Activated T-cell treated with anti-CD3 and anti-CD28 coated beads, Interleukin-2, amount 50 U/mL, for 1 hour (primary cell): ENCODE measurements at regions not wholly inside any gene's neighbourhood (a gene's known extent, or its start where the extent isn't known, plus 50 kb on each side); places are given as distances from the start of the nearest gene placed in this dataset.

Source experiments
- DNase-seq: peaks from one replicate; pipeline ENCODE4 v3.0.0-alpha.2; 2020

DNA sequence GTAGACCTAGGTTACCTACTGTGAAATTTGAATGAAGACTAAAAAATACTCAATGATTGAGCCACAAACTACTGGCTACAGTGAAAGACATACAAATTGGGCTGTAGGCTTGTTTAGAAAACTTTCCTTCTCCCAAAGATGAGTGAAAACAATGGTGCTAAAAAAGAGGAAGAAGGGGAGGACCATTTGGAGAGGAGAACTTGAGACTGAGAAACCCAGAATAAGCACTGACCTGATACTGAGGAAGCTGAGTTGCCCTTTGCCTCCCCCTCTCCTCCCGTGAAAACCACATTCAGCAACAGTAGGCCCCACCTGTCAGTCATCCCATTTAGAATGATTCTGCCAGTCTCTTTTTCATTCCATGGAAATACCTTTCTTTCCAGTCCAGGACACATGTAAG is 484.0 kb upstream of the TGFBR2 start:
- DNase-seq = no peak

DNA sequence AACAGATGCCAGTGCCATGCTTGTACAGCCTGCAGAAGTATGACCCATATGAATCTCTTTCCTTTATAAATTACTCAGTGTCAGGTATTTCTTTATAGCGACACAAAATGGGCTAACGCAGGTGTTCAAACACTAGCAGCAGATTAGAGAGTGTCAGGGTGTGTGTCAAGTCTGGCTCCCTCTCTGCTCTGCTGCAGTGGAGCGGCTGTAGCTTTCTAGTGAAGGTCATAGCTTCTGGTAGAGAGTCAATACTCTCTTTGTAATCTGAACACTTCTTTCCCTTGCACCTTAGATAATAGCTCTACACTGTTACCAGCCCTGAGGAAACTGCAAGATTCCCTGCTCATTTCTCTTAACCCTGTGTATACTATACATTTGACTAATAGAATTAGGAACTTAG is 483.2 kb upstream of the TGFBR2 start:
- DNase-seq = no peak

DNA sequence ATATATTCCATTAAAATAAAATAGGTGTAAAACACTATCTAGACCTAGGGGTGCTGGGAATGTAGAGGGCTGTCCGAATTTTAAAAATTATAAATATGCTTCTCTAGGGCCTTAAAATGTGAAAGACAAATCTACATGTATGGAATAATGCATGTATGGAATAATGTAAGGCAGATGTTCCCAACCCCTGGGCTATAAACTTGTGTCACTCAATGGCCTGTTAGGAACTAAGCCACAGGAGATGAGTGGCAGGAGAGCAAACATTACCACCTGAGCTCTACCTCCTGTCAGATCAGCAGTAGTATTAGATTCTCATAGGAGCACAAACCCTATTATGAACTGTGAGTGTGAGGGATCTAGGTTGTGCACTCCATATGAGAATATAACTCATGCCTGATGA is 482.6 kb upstream of the TGFBR2 start:
- no peak for DNase-seq

DNA sequence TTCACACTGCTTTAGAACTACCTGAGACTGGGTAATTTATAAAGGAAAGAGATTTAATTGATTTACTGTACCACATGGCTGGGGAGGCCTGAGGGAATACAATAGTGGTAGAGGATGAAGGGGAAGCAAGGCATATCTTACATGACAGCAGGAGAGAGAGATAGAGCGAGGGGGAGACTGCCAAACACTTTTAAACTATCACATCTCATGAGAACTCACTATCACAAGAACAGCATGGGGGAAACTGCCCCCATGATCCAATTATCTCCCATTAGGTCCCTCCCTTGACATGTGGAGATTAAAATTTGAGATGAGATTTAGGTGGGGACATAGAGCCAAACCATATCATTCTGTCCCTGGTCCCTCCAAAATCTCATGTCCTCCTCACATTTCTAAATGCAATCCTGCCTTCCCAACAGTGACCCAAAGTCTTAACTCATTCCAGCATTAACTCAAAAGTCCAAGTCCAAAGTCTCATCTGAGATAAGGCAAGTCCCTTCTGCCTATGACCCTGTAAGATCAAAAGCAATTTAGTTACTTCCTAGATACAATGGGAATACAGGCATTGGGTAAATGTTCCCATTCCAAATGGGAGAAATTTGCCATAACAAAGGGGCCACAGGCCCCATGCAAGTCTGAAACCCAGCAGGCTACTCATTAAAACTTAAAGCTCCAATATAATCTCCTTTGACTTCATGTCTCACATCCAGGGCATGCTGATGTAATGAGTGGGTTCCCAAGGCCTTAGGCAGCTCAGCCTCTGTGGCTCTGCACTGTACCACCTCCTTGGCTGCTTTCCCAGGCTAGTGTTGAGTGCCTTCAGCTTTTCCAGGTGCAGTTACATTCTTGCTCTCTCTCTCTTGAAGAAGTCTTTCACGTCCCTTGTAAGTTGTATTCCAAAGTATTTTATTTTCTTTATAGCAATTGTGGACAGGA is 481.7 kb upstream of the TGFBR2 start:
- DNase-seq = no peak

DNA sequence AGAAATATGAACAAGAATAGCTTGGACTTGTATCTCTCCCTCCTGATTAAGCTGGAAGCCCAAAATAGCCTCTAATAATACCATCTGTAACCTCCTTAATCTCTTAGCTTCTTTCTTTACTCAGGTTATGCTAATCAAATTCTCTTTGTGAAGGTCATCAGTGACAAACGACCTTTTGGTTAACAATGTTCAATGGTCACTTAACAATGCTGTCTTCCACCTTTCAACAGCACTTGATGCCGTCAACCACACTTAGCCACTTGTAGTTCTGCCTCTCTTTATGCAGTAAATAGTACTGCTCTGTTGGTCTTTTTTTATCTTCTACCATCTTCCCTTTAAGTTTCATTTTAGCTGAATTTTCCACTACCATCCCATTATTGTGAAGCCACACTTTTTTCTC is 476.6 kb upstream of the TGFBR2 start:
- no peak for DNase-seq

DNA sequence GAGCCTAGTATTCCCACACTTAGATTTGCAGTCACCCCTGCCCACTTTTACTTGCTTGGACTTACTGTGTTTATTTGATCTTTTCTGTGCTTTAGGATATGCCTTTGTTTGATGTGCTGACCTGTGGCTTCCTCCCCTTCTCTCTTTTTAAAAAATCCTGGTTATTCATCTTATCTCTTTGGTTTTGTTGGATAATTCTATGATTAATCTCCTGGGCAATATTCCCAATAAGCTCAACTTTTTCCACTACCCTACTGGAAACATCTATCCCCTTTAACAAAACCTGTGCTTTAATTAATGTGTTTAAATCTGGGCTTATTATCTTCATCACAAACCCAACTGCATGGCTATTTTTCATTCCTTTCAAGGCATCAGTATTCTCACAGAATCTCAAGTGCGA is 476.0 kb upstream of the TGFBR2 start:
- no peak for DNase-seq

DNA sequence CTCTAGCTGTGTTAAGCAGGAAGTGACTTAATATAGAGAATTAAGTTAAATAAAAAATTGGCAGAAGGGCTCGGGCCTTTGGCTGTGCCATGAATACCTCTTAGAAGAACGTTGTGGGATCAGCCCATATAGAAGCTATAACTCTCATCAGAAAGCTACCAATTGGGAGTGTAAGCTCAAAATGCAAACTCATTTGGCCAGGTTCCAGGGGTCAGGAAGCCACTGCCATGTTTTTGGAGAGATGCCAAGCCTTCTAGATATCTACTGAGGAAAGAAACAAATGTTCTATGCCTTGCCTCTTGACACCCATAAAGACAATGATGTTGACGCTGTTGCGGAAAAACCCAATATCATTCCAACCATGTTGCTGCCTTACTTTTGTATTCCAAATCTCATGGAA is 475.2 kb upstream of the TGFBR2 start:
- no peak for DNase-seq

DNA sequence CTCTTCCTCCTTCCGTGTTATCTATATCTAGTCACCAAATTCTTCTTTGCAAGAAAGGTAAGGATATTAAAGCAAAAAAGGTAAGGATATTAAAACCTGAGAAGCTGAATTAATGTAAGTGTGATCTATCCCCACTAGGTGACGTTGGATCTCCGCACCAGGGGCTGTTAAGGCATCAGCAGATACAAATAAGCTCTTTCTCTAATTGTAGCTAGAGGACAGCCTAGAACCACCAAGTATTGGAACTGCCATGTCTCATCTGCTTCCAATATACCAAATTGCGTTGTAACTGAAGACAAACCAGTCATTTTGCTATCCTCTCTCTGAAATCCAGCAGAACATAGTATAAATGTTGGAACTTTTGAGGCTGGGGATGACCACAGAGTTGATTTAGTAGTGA is 471.2 kb upstream of the TGFBR2 start:
- DNase-seq = no peak

DNA sequence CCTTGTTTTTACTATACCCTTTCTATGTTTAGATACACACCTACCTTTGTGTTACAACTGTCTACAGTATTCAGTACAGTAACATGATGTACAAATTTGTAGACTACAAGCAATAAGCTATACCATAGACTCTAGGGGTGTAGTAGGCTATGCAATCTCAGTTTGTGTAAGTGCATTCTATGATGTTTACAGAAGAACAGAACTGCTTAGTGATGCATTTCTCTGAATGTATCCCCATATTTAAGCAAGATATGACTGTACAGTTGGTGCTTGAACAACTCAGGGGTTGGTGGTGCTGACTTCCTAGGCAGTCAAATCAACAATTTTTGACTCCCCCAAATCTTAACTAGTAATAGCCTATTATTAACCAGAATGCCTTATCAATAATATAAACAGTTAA is 467.1 kb upstream of the TGFBR2 start:
- DNase-seq = no peak

DNA sequence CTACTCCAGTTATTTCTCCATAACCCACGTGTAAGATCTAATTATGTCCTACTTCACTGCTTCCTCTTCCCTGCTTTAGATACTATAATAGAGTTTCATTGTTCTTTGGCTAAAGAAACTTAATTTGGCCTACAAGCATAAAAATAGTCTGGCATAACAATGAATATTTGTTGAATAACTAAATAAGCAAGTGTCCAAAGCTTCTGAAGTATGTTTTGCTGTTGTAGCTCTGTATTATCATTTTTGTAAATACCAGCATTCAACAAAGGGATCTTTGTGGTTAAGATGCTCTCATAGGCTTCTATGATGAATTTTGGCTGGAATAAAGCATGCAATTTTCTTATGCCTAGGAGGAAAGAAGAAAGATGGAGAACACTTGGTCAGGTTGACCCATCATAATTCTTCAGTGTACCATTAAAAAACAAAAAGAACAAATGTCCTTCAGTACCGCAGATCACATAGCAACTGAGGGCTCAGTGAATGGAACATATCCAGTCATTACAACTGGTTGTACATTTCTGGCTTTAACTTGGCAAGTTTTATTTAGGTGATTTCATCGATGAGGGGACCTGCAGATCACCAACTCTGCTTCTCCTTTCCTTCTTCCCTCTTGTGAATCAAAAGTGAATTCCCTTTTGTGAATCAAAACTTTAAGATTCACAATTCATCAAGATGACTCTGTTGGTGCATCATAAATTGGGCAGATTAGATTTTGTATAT is 465.9 kb upstream of the TGFBR2 start:
- no peak for DNase-seq

DNA sequence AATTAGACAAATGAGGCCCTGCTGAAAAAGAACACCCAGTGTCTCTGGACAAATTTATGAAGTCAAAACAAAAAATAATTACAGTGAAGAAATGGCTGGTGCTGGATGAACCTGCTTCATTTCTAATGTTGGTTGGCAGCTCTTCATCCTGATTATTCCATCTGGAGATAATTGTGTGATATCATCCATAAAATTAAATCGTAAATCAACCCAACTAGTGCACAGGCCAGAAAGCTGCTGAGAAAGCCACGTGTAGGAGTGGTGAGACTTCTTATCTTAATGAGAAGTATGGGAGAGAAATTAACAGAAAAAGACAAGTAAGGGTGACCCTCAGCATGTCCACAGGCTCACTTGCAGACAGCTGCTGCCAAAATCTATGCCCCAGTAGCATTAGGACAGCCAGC is 465.2 kb upstream of the TGFBR2 start:
- DNase-seq = no peak

DNA sequence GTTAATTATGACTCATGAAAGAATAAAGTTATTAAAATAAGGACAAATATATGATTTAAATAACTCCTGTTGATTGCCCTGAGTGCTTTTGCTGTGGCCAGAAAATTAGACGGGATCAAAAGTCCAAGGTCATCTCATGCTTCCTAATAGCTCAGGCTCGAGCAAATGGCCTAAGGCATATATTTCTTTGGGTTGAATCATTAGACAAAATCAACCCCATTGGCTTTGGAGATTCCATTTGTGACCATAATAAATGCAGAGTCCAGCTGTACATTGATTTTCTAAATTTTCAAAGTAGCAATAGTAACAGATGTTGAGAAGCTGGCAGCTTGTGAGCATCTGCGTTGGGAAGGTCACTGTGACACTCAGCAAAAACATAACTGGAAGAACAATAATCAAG is 464.5 kb upstream of the TGFBR2 start:
- no peak for DNase-seq

DNA sequence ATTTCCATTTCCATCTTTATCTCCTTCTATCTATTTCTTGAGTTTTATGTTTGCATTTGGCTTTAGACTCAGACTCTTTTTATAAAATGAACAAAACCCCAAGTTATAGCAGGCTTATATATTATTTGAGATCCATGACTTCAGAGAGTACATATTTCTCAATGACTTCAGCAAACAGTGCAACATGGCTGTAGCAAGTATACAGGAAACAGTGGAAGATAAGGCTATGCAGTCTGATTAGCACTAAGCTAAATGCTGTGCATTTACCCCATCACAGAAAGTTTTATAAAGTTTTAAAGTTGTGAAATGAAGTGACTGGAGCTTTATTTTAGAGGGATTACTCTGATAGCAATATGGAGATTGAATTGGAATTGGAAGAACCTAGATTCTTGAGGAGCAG is 463.5 kb upstream of the TGFBR2 start:
- no peak for DNase-seq

DNA sequence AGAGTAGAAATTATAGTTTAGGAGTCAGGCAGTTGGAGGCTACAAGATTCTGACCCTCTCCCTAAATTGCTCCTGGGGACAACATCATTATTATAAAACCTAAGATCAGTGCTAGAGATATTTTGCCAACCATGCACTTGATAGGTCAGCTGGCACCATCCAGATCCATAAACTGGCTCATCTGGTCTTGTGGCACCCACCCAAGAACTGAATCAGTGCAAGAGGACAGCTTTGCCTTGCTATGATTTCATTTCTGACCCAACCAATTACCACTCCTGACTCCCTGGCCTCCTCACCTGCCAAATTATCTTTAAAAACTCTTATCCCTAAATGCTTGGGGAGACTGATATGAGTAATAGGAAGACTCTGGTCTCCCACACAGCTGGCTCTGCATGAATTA is 461.1 kb upstream of the TGFBR2 start:
- DNase-seq = no peak

DNA sequence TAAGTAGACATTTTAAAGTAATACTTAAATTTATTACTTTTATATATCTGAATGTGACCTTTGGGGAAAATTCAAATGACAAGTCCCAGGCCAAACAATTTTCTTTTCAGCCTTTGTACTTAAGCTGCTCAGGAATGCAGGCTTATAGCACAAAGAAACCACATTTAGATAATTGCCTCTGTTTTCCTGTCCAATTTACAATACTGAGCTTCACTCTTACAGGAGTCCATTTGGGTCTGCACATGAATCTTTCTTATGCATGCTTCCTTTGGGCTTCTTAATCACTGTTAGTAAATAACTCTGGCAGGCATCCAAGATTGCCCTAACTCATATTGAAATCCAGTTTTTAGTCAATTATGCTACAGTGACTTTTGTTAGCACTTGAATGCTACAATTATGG is 459.4 kb upstream of the TGFBR2 start:
- no peak for DNase-seq

DNA sequence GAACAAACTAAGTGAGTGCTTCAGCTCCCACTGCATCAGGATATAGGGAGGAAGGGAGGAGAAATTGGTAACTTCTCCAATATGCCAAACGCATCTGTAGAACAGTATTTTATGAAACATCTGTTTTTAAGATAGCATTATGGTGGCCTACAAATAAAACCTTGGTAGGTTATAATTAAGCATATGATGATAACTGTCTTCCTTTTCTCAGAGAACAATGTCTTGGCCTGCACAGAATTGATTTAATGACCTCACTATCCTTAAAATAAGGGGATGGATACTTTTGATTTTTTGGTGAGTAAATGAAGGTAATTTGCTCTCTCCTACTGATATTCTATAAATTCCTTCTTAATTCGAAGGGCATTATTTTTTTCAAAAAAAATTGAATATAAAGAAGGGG is 451.5 kb upstream of the TGFBR2 start:
- DNase-seq = no peak

DNA sequence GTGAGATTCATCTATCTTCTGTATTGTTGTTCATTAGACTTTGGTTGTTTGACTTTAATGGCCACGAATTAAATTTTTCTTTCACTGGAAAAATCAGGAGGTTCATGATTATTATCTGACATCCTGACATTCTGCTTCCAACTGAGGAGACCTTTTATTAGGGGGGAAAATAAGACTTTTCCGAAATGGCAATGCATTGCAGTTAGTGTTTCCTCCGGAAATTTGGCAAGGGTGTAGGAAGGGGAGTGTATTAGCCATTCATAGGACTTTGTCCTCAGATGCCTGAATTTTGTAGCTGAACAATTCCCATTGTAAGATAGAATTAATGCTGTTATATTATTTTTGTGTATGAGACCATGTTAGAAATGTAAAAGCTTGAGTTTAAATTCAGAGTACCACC is 450.6 kb upstream of the TGFBR2 start:
- DNase-seq = no peak

DNA sequence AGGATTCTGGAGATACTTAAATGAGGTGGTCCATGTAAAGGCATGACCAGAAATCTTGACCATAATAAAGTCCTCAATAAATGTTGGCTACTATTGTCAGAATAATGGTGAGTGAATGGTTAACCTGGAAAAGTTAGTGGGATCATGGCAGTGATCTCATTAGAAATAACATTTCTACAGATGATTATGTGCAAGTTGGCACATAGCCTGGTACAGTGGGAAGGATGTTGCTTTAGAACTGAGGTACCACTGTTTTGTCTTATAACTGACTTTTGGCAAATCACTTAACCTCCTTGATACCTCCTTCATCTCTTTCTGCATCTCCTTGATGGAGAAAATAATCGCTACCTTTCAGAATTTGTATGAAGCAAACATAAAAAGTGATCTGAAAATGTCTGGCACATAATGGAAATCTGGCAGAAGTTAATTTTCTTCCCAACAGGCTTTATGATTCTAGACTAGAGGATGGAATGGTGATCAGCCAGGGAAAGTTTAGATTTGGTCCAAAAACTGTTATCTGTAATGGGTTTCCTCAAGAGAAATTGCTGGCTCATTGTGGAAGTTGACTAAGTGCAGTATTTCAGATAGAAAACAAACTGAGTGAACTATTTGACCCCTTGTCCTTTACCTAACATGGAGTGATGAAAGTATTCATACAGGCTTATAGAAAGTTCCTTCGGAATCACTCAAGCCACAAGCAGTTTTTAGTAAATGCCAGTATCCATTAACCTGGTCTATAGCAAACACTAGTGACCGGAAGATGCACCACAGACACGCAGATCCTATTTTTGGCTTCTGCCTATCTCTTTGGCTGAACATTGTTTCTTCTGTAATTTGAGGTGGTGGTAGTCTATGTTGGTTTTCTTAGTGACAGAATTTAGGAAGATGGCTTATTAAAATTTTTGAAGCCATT is 449.6 kb upstream of the TGFBR2 start:
- no peak for DNase-seq

DNA sequence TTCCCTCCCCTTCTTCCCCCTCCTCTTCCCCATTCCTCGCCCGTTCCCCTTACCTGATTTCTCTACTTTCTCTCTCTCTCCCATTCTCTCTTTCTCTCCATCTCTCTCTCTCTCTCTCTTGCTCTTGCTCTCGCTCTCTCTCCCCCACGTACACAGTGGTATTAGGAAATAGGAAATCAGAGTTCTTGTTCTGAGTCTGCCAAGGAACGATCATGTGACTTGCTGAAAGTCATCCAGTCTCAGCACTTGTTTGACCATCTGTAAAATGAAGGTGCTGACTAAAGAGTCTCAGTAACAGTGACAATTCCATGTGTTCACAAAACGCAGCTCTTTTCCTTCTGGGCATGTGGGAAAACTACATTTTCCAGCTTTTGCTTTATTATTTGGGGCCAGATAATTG is 445.0 kb upstream of the TGFBR2 start:
- no peak for DNase-seq

DNA sequence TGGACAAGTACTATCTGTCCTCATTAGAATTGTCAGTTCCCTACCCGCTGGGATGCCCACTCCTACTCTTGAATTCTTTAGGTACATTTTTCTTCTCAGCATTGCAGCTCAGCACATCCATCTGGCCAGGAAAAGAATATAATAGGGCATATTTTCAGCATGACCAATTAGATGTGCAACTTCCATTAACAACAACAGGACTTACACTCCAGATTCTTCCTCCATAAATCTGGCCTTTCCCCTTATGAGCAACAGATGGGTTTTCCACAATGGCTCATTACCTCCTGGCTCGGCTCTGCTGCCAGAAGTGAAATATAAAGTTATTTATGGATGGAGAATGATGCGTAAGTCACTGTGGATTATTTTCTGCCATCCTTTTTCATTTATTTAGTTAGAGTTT is 443.8 kb upstream of the TGFBR2 start:
- no peak for DNase-seq

DNA sequence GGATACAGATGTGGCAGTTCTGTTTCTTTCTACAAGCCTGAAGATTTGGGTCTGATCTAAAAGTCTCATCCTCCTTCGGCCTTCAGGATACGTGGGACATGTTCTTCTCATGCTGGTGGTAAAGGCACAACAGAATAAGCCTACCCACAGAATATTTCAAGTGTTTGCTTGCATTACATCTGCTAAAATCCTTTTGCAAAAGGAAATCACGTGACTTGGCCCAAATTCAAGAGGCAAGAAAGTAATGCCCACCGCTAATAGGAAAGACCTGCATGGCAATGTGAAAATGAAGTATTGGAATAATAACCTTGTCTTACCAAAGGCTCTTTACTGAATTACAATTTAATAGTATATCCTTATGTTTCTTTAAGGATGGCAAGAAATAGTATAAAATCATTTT is 439.9 kb upstream of the TGFBR2 start:
- no peak for DNase-seq

DNA sequence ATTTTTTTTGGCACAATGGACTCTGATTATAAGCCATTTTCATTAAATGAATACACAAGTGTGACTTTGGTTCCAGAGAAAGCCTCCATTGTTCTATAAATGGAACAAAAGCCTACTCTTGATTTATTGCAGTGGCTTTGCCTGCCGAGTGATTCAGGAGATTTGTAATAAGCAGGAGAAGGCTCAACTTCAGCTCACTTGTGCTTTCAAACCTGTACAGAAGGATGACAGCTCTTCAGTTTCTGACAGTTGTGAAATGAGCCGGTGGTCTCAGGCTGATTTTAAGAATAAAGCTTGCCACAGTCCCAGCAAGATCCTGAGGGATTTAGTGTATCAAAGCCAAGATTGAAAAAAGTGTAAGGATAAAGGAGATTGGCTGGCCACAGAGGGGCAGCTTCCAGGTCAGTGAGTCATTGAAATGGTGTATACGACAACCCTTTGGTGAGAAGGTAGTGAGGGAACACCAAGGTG is 438.8 kb upstream of the TGFBR2 start:
- DNase-seq = no peak

DNA sequence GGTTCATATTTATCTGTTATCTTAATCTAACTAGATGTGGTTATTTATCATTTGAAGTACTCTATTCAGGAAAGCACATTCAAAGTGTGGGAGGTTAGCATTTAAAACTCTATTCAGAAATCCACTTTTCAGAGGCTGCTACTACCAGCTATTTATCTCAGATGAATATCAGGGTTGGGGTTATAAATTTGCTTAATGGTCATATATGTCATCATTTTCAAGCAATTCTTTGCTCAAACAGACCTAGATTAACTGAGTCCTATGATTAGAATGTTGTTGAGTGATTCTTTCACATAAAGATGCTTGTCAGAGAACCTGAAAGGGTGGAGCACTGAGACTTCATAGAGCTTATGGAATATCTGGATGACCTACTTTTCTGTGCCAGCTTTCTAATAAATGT is 436.9 kb upstream of the TGFBR2 start:
- no peak for DNase-seq
